ENCODE measurements at regions not wholly inside any gene's neighbourhood (a gene's known extent, or its start where the extent isn't known, plus 50 kb on each side); places are given as distances from the start of the nearest gene placed in this dataset.

DNA sequence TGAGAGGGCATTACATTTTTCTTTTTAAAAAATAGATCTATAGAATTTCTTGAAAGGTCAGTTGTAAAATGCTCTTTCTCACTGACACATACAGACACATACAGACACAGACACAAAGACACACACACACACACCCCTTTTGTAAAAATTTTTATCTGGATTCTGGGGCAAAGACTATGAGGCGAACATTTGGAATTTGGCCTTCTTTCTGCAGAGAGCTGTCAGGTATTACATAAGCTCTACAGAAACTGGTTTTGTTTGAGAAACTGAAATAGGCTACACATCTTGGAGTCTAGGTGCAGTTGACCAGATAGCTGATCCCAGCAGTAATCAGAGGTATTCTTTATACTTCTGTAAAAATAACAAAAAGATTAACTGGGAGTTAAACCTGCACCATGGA lies 315.9 kb upstream of the RPS23 start:
- TF ChIP-seq POLR2A (IDR thresholded peaks at IDR 0.05), result no peak
- no peak for TF ChIP-seq CTCF (IDR thresholded peaks at IDR 0.05 in 8 of 11, conservative IDR thresholded peaks at IDR 0.05 in 3 of 11)
